GM12892 (cell line): ENCODE measurements at regions not wholly inside any gene's neighbourhood (a gene's known extent, or its start where the extent isn't known, plus 50 kb on each side); places are given as distances from the start of the nearest gene placed in this dataset.

Experiments
- POLR2A ChIP-seq: IDR thresholded peaks from 2 replicates; pipeline ENCODE4 v1.6.1; 2011; ENCODE audit warnings: low read depth, low read length, control low read depth
- POLR2AphosphoS5 ChIP-seq: IDR thresholded peaks from 2 replicates; pipeline ENCODE4 v1.6.1; 2011; ENCODE audit warnings: low read depth, low read length, control low read depth

GRCh38 chr2:22897428-22897827, 487.6 kb upstream of the KLHL29 start:
- no peak for TF ChIP-seq POLR2A
- TF ChIP-seq POLR2AphosphoS5, result no peak
